ENCODE measurements at regions not wholly inside any gene's neighbourhood (a gene's known extent, or its start where the extent isn't known, plus 50 kb on each side); places are given as distances from the start of the nearest gene placed in this dataset.

DNA sequence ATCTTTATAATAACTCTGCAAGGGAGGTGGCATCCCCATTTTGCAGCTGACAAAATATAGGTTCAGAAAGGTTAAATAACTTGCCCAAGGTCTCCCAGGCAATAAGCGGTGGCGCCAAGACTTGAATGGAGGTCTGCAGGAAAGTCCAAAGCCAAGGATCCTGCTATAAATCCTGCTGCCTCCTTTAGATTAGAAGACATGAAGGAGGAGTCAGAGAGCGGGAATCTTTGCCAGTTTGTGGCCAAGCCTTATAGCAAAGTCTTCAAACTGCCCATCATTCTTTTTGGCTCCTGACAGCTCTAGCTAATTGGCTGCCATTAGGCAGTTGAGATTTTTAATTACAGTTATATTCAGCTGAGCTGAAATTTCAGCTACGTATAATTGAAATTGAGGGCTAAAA is 114.3 kb downstream of the C1D start:
- no peak for DNase-seq (ENCODE audit: low read depth)
- no peak overlapping the region for H3K4me3 ChIP-seq (ENCODE audit: low read length)
- TF ChIP-seq, protein P1, sequence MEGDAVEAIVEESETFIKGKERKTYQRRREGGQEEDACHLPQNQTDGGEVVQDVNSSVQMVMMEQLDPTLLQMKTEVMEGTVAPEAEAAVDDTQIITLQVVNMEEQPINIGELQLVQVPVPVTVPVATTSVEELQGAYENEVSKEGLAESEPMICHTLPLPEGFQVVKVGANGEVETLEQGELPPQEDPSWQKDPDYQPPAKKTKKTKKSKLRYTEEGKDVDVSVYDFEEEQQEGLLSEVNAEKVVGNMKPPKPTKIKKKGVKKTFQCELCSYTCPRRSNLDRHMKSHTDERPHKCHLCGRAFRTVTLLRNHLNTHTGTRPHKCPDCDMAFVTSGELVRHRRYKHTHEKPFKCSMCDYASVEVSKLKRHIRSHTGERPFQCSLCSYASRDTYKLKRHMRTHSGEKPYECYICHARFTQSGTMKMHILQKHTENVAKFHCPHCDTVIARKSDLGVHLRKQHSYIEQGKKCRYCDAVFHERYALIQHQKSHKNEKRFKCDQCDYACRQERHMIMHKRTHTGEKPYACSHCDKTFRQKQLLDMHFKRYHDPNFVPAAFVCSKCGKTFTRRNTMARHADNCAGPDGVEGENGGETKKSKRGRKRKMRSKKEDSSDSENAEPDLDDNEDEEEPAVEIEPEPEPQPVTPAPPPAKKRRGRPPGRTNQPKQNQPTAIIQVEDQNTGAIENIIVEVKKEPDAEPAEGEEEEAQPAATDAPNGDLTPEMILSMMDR (IDR thresholded peaks at IDR 0.05; ENCODE audit: insufficient read depth, low read depth, low read length, missing control alignments): no peak

GRCh38 chr2:67950018-67950417 is 112.8 kb downstream of the C1D start:
- no peak overlapping the region for H3K4me3 ChIP-seq (ENCODE audit: low read length)
- no peak for DNase-seq (ENCODE audit: low read depth)
- TF ChIP-seq, protein P1 (IDR thresholded peaks at IDR 0.05; ENCODE audit: insufficient read depth, low read depth, low read length, missing control alignments): no peak

DNA sequence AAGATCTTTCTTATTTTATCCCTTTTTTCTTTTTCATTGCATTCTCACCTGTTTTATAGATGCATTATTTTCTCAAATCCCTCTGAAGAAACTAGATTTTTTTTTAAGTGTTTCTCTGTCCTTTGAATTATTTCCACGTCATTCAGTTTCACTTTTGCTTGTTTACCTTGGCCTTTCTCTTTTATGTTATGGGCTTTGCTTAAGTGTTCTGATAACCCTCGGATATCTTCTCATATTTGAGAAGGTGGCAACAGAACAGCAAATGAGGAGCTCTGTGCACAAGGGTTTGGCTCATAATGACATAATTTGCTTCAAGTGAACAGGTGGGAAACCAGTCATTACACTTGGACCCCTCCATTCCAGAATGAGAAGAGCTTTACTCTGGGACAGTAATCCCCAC is 111.9 kb downstream of the C1D start:
- no peak overlapping the region for H3K4me3 ChIP-seq (ENCODE audit: low read length)
- TF ChIP-seq, protein P1 (IDR thresholded peaks at IDR 0.05; ENCODE audit: insufficient read depth, low read depth, low read length, missing control alignments): no peak
- DNase-seq (ENCODE audit: low read depth): no peak

GRCh38 chr2:67952066-67952465 is 110.7 kb downstream of the C1D start:
- TF ChIP-seq, protein P1 (IDR thresholded peaks at IDR 0.05; ENCODE audit: insufficient read depth, low read depth, low read length, missing control alignments): no peak
- no peak overlapping the region for H3K4me3 ChIP-seq (ENCODE audit: low read length)
- peak; percentile 10 for DNase-seq (ENCODE audit: low read depth)

GRCh38 chr2:67954093-67954748 is 108.6 kb downstream of the C1D start:
- no peak overlapping the region for H3K4me3 ChIP-seq (ENCODE audit: low read length)
- TF ChIP-seq, protein P1 (IDR thresholded peaks at IDR 0.05; ENCODE audit: insufficient read depth, low read depth, low read length, missing control alignments): no peak
- peak; percentile 80 for DNase-seq (ENCODE audit: low read depth)

GRCh38 chr2:67955748-67956603 is 106.8 kb downstream of the C1D start:
- DNase-seq (ENCODE audit: low read depth): no peak
- H3K4me3 ChIP-seq (ENCODE audit: low read length): no peak overlapping the region
- TF ChIP-seq, protein P1 (IDR thresholded peaks at IDR 0.05; ENCODE audit: insufficient read depth, low read depth, low read length, missing control alignments): no peak
